Activated naive CD4-positive, alpha-beta T cell treated with anti-CD3 and anti-CD28 coated beads for 36 hours (primary cell): ENCODE measurements at regions not wholly inside any gene's neighbourhood (a gene's known extent, or its start where the extent isn't known, plus 50 kb on each side); places are given as distances from the start of the nearest gene placed in this dataset.

Source experiments
- CTCF ChIA-PET: fragments of 350-600 bp; sonication (Branson Sonifier 250); formaldehyde crosslinking; loops from one replicate; lab custom pipeline; 2021; ENCODE audit warnings: antibody characterized with exemption; lab: Charles Lee
- DNase-seq: peaks from one replicate; pipeline ENCODE4 v3.0.0-alpha.2; 2020
- H3K27ac Mint-ChIP-seq: one replicate; pipeline ENCODE4 v1.8.0; 2021; ENCODE audit warnings: mild to moderate bottlenecking, mixed read lengths
- H3K27me3 Mint-ChIP-seq: one replicate; pipeline ENCODE4 v1.8.0; 2021; ENCODE audit warnings: low read depth, mixed read lengths
- H3K36me3 Mint-ChIP-seq: one replicate; pipeline ENCODE4 v1.8.0; 2021; ENCODE audit warnings: low read depth, mixed read lengths
- H3K4me1 Mint-ChIP-seq: one replicate; pipeline ENCODE4 v1.8.0; 2021; ENCODE audit warnings: low read depth, mixed read lengths
- H3K4me3 Mint-ChIP-seq: one replicate; pipeline ENCODE4 v1.8.0; 2021; ENCODE audit warnings: mild to moderate bottlenecking, moderate library complexity, mixed read lengths
- H3K9me3 Mint-ChIP-seq: one replicate; pipeline ENCODE4 v1.8.0; 2021; ENCODE audit warnings: mixed read lengths
- intact Hi-C: fragments of 100-400 bp; cut with micrococcal nuclease; formaldehyde crosslinking; loops from one replicate; pipeline ENCODE4 v1.15.1; 2023

- Mint-ChIP-seq H3K4me3 (no peak overlapping the region), H3K36me3 (no peaks in the 10 kb centered on the region), H3K27ac (no peak overlapping the region), H3K4me1 (peaks cover 3% of the 10 kb centered on the region), H3K9me3 (no peaks in the 10 kb centered on the region), H3K27me3 (no peaks in the 10 kb centered on the region)
- CTCF ChIA-PET: interaction anchor here (1.0 to 2.2 kb wide), 3 partner anchors 9 to 266 kb away, joined by 3 to 11 read pairs (median 6); no protein-coding TSS in a partner anchor
- DNase-seq: no peak
- intact Hi-C loops: no loop called here
Observed at GRCh38 chr13:99647596-99647985, 146.3 kb downstream of the TM9SF2 start.

- intact Hi-C loops: no loop called here
- CTCF ChIA-PET: interaction anchor here (0.5 to 2.2 kb wide), 4 partner anchors 10 to 561 kb away, joined by 3 to 11 read pairs (median 5); no protein-coding TSS in a partner anchor
Observed at GRCh38 chr13:99646866-99647595, 145.8 kb downstream of the TM9SF2 start.

GRCh38 chr13:99642841-99643240 lies 141.6 kb downstream of the TM9SF2 start:
- CTCF ChIA-PET: interaction anchor here (0.6 to 1.4 kb wide), 2 partner anchors 13 to 96 kb away, joined by 3 read pairs; no protein-coding TSS in a partner anchor
- no peaks in the 10 kb centered on the region for H3K36me3 Mint-ChIP-seq
- no peaks in the 10 kb centered on the region for H3K4me1 Mint-ChIP-seq
- no peak overlapping the region for H3K4me3 Mint-ChIP-seq
- H3K9me3 Mint-ChIP-seq: no peaks in the 10 kb centered on the region
- no peak for DNase-seq
- no peak overlapping the region for H3K27ac Mint-ChIP-seq
- H3K27me3 Mint-ChIP-seq: no peaks in the 10 kb centered on the region
- intact Hi-C loops: no loop called here

More at GRCh38 chr13:99646866-99647595, 145.8 kb downstream of the TM9SF2 start:
- H3K36me3 Mint-ChIP-seq: no peaks in the 10 kb centered on the region
- peaks cover 3% of the 10 kb centered on the region for H3K4me1 Mint-ChIP-seq
- no peak overlapping the region for H3K27ac Mint-ChIP-seq
- DNase-seq: no peak
- H3K4me3 Mint-ChIP-seq: no peak overlapping the region
- H3K27me3 Mint-ChIP-seq: no peaks in the 10 kb centered on the region
- no peaks in the 10 kb centered on the region for H3K9me3 Mint-ChIP-seq

GRCh38 chr13:99642006-99642405 lies 140.7 kb downstream of the TM9SF2 start:
- H3K36me3 Mint-ChIP-seq: no peaks in the 10 kb centered on the region
- H3K4me1 Mint-ChIP-seq: no peaks in the 10 kb centered on the region
- intact Hi-C loops: no loop called here
- no peak overlapping the region for H3K27ac Mint-ChIP-seq
- H3K27me3 Mint-ChIP-seq: no peaks in the 10 kb centered on the region
- H3K9me3 Mint-ChIP-seq: no peaks in the 10 kb centered on the region
- H3K4me3 Mint-ChIP-seq: no peak overlapping the region
- no peak for DNase-seq
- CTCF ChIA-PET: no interaction called here

GRCh38 chr13:99640260-99640659 lies 139.0 kb downstream of the TM9SF2 start:
- Mint-ChIP-seq H3K4me3 (no peak overlapping the region), H3K27me3 (no peaks in the 10 kb centered on the region), H3K9me3 (no peaks in the 10 kb centered on the region), H3K36me3 (no peaks in the 10 kb centered on the region), H3K4me1 (no peaks in the 10 kb centered on the region), H3K27ac (no peak overlapping the region)
- CTCF ChIA-PET: interaction anchor here (0.7 to 1.4 kb wide), 2 partner anchors 20 to 203 kb away, joined by 4 read pairs; no protein-coding TSS in a partner anchor
- intact Hi-C loops: no loop called here
- no peak for DNase-seq

GRCh38 chr13:99639126-99639525 lies 137.9 kb downstream of the TM9SF2 start:
- Mint-ChIP-seq H3K4me3 (no peak overlapping the region), H3K27ac (no peak overlapping the region), H3K36me3 (no peaks in the 10 kb centered on the region), H3K27me3 (no peaks in the 10 kb centered on the region), H3K4me1 (no peaks in the 10 kb centered on the region), H3K9me3 (no peaks in the 10 kb centered on the region)
- CTCF ChIA-PET: interaction anchor here (0.6 kb wide), 1 partner anchor 596 kb away, joined by 3 read pairs; no protein-coding TSS in a partner anchor
- intact Hi-C loops: no loop called here
- DNase-seq: no peak

- Mint-ChIP-seq H3K9me3 (no peaks in the 10 kb centered on the region), H3K4me3 (no peak overlapping the region), H3K27ac (no peak overlapping the region), H3K36me3 (no peaks in the 10 kb centered on the region), H3K4me1 (no peaks in the 10 kb centered on the region), H3K27me3 (no peaks in the 10 kb centered on the region)
- intact Hi-C loops: no loop called here
- no peak for DNase-seq
- CTCF ChIA-PET: no interaction called here
Observed at GRCh38 chr13:99636728-99637353, 135.6 kb downstream of the TM9SF2 start.

GRCh38 chr13:99636306-99636705 lies 135.0 kb downstream of the TM9SF2 start:
- Mint-ChIP-seq H3K4me1 (no peaks in the 10 kb centered on the region), H3K36me3 (no peaks in the 10 kb centered on the region), H3K9me3 (no peaks in the 10 kb centered on the region), H3K27me3 (no peaks in the 10 kb centered on the region), H3K4me3 (no peak overlapping the region), H3K27ac (no peak overlapping the region)
- DNase-seq: no peak
- intact Hi-C loops: no loop called here
- CTCF ChIA-PET: no interaction called here

GRCh38 chr13:99634672-99635071 lies 133.4 kb downstream of the TM9SF2 start:
- Mint-ChIP-seq H3K36me3 (no peaks in the 10 kb centered on the region), H3K27ac (no peak overlapping the region), H3K4me1 (no peaks in the 10 kb centered on the region), H3K27me3 (no peaks in the 10 kb centered on the region), H3K9me3 (no peaks in the 10 kb centered on the region), H3K4me3 (no peak overlapping the region)
- intact Hi-C loops: no loop called here
- no peak for DNase-seq
- CTCF ChIA-PET: interaction anchor here (1.3 kb wide), 1 partner anchor 22 kb away, joined by 5 read pairs; no protein-coding TSS in a partner anchor

- Mint-ChIP-seq H3K27me3 (no peaks in the 10 kb centered on the region), H3K4me1 (peaks cover 8% of the 10 kb centered on the region), H3K27ac (no peak overlapping the region), H3K4me3 (no peak overlapping the region), H3K9me3 (no peaks in the 10 kb centered on the region), H3K36me3 (no peaks in the 10 kb centered on the region)
- CTCF ChIA-PET: interaction anchor here (0.7 kb wide), 1 partner anchor 185 kb away, joined by 3 read pairs; no protein-coding TSS in a partner anchor
- no peak for DNase-seq
- intact Hi-C loops: no loop called here
Observed at GRCh38 chr13:99630269-99630898, 129.1 kb downstream of the TM9SF2 start.

GRCh38 chr13:99629641-99630040 lies 128.4 kb downstream of the TM9SF2 start:
- H3K4me3 Mint-ChIP-seq: no peak overlapping the region
- H3K9me3 Mint-ChIP-seq: no peaks in the 10 kb centered on the region
- DNase-seq: no peak
- H3K4me1 Mint-ChIP-seq: peaks cover 9% of the 10 kb centered on the region
- H3K36me3 Mint-ChIP-seq: no peaks in the 10 kb centered on the region
- no peaks in the 10 kb centered on the region for H3K27me3 Mint-ChIP-seq
- CTCF ChIA-PET: no interaction called here
- intact Hi-C loops: no loop called here
- H3K27ac Mint-ChIP-seq: no peak overlapping the region

GRCh38 chr13:99628442-99628841 lies 127.2 kb downstream of the TM9SF2 start:
- DNase-seq: no peak
- CTCF ChIA-PET: interaction anchor here (0.6 kb wide), 2 partner anchors 23 to 897 kb away, joined by 3 read pairs; no protein-coding TSS in a partner anchor
- no peak overlapping the region for H3K27ac Mint-ChIP-seq
- no peak overlapping the region for H3K4me3 Mint-ChIP-seq
- H3K27me3 Mint-ChIP-seq: no peaks in the 10 kb centered on the region
- H3K36me3 Mint-ChIP-seq: no peaks in the 10 kb centered on the region
- H3K4me1 Mint-ChIP-seq: peaks cover 11% of the 10 kb centered on the region
- H3K9me3 Mint-ChIP-seq: no peaks in the 10 kb centered on the region
- intact Hi-C loops: no loop called here
